Retina (tissue), 1 donor: ENCODE measurements at regions not wholly inside any gene's neighbourhood (a gene's known extent, or its start where the extent isn't known, plus 50 kb on each side); places are given as distances from the start of the nearest gene placed in this dataset.
A peak's percentile ranks its signal among the peaks of the same experiment; 100 is the strongest.
"Not testable (repeated sequence)": the region's sequence is repeated elsewhere in the genome, so short reads cannot be mapped to it uniquely, and the experiment has no call there.

Experiments
- DNase-seq: peaks from one replicate; pipeline ENCODE4 v3.0.0-alpha.2; 2016

GRCh38 chr2:189231719-189232323 is 52.3 kb upstream of the COL5A2 start:
- no peak for DNase-seq

- no peak for DNase-seq
These were observed 53.3 kb upstream of the COL5A2 start for GRCh38 chr2:189232759-189233406.

GRCh38 chr2:189233527-189233926 is 54.0 kb upstream of the COL5A2 start:
- no peak for DNase-seq

- no peak for DNase-seq
These were observed 55.4 kb upstream of the COL5A2 start for GRCh38 chr2:189234991-189235390.

GRCh38 chr2:189236066-189236465 is 56.5 kb upstream of the COL5A2 start:
- no peak for DNase-seq

- DNase-seq, result no peak
These were observed 59.3 kb upstream of the COL5A2 start for GRCh38 chr2:189238903-189239302.

GRCh38 chr2:189243843-189244242 is 64.3 kb upstream of the COL5A2 start:
- not testable (repeated sequence) for DNase-seq

GRCh38 chr2:189247276-189247675 is 67.7 kb upstream of the COL5A2 start:
- no peak for DNase-seq

GRCh38 chr2:189248141-189248540 is 68.6 kb upstream of the COL5A2 start:
- no peak for DNase-seq

- no peak for DNase-seq
These were observed 69.6 kb upstream of the COL5A2 start for GRCh38 chr2:189249171-189249570.

- DNase-seq, result no peak
These were observed 70.3 kb upstream of the COL5A2 start for GRCh38 chr2:189249901-189250300.

- DNase-seq, result no peak
These were observed 73.6 kb upstream of the COL5A2 start for GRCh38 chr2:189252991-189253675.

GRCh38 chr2:189253836-189254235 is 74.3 kb upstream of the COL5A2 start:
- DNase-seq, result no peak

- peak; percentile 1 for DNase-seq
These were observed 74.8 kb upstream of the COL5A2 start for GRCh38 chr2:189254268-189254883.

GRCh38 chr2:189255711-189256110 is 76.2 kb upstream of the COL5A2 start:
- no peak for DNase-seq

GRCh38 chr2:189258616-189259365 is 79.2 kb upstream of the COL5A2 start:
- no peak for DNase-seq

GRCh38 chr2:189260361-189260814 is 80.8 kb upstream of the COL5A2 start:
- no peak for DNase-seq

GRCh38 chr2:189261431-189261841 is 81.9 kb upstream of the COL5A2 start:
- no peak for DNase-seq

- DNase-seq, result no peak
These were observed 82.4 kb upstream of the COL5A2 start for GRCh38 chr2:189261916-189262315.

- DNase-seq, result no peak
These were observed 86.2 kb upstream of the COL5A2 start for GRCh38 chr2:189265696-189266320.

- DNase-seq, result no peak
These were observed 87.9 kb upstream of the COL5A2 start for GRCh38 chr2:189267491-189267890.

- no peak for DNase-seq
These were observed 88.5 kb upstream of the COL5A2 start for GRCh38 chr2:189267925-189268579.
